ENCODE measurements at regions not wholly inside any gene's neighbourhood (a gene's known extent, or its start where the extent isn't known, plus 50 kb on each side); places are given as distances from the start of the nearest gene placed in this dataset.

DNA sequence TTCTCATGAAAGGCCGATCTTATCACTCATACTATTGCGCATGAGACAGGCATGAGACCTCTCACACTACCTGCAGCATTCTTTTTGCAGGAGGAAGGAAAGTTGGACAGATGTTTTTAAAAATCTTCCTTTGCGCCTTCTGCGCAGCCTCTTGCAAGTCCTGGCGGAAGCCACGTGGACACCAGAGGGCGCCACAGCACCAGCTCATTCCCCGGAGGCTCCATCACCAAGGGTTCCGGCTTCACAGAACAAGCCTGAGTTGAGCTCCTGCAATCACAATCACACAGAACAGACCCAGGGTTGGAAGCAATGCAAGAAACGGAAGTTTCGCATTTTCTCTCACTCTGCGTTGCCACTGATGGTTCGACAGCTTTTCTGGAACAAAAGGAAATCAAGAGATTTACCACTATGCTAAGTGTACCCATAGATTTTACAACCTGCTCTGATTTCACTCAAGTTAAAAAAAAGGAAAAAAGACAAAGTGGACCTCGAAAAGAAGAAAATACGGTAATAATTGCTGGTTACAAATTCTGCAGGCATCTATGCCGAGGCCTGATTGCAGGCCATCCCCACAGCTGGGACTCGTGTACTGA lies 304.7 kb upstream of the MSX2 start:
- DNase-seq (ENCODE audit: low spot score) (peak; percentile 76), ATAC-seq (ENCODE audit: low FRiP score) (peak; percentile 89)
- TF ChIP-seq, protein P1, sequence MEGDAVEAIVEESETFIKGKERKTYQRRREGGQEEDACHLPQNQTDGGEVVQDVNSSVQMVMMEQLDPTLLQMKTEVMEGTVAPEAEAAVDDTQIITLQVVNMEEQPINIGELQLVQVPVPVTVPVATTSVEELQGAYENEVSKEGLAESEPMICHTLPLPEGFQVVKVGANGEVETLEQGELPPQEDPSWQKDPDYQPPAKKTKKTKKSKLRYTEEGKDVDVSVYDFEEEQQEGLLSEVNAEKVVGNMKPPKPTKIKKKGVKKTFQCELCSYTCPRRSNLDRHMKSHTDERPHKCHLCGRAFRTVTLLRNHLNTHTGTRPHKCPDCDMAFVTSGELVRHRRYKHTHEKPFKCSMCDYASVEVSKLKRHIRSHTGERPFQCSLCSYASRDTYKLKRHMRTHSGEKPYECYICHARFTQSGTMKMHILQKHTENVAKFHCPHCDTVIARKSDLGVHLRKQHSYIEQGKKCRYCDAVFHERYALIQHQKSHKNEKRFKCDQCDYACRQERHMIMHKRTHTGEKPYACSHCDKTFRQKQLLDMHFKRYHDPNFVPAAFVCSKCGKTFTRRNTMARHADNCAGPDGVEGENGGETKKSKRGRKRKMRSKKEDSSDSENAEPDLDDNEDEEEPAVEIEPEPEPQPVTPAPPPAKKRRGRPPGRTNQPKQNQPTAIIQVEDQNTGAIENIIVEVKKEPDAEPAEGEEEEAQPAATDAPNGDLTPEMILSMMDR (IDR thresholded peaks at IDR 0.05) = peak in 2 of 3 donors; percentile 34 to 52

DNA sequence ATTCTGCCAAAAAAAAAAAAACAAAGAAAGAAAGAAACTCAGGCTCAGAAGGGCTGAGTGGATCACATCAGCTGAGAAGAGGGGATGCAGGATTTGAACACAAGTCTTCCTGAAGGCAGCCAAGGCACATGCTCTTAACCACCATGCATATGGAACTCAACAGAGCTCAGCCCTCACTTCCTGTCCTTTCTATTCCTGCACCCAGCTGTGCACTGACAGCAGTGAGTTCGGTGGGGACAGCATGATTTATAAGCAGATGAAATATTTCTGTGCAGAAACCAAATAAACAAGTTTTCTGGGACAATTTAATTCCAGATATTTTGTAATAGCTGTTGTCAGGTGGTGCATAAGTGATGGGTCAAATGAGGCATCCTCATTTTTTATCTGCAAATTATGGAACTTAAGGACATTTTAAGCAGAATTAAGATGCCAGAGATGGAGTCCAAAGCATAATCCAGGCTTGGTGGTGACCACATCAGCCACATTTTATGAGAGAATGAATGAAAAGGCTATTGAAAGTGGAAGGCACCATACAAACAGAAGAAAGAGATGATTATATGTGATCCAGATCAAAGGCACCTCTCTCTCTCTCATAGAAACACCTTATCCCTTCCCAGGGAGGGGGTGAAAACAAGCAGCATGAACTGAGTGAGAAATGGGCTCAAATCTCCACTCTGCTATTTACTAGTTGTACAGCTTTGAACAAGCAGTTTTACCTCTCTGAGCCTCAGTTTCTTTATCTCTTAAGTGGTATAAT lies 303.6 kb upstream of the MSX2 start:
- TF ChIP-seq, protein P1 (IDR thresholded peaks at IDR 0.05) = no peak
- ATAC-seq (ENCODE audit: low FRiP score) (no peak), DNase-seq (ENCODE audit: low spot score) (no peak)

DNA sequence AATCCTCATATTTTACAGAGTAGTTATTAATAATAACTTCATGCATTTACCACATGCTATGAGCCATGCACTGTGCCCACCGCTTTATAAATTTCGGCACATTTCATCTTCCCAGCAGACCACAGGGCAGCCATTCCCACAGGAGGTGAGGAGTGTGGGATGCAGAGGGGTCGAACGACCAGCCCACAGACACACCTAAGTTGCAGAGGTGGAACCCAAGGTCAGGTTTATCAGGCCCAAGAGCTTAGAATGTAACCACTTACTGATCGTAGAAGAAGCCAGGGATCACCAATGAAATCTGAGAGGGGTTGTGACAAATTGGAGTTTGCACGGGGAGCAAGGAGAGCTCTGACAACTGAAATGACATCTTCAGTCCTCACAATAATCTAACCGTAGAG lies 303.0 kb upstream of the MSX2 start:
- TF ChIP-seq, protein P1 (IDR thresholded peaks at IDR 0.05) = no peak
- DNase-seq (ENCODE audit: low spot score) = no peak
- no peak for ATAC-seq (ENCODE audit: low FRiP score)

GRCh38 chr5:174423558-174423957 lies 300.8 kb upstream of the MSX2 start:
- ATAC-seq (ENCODE audit: low FRiP score) = no peak
- TF ChIP-seq, protein P1 (IDR thresholded peaks at IDR 0.05) = no peak
- DNase-seq (ENCODE audit: low spot score) = no peak

- no peak for DNase-seq (ENCODE audit: low spot score)
Observed at GRCh38 chr5:174424219-174425053, 299.9 kb upstream of the MSX2 start.

DNA sequence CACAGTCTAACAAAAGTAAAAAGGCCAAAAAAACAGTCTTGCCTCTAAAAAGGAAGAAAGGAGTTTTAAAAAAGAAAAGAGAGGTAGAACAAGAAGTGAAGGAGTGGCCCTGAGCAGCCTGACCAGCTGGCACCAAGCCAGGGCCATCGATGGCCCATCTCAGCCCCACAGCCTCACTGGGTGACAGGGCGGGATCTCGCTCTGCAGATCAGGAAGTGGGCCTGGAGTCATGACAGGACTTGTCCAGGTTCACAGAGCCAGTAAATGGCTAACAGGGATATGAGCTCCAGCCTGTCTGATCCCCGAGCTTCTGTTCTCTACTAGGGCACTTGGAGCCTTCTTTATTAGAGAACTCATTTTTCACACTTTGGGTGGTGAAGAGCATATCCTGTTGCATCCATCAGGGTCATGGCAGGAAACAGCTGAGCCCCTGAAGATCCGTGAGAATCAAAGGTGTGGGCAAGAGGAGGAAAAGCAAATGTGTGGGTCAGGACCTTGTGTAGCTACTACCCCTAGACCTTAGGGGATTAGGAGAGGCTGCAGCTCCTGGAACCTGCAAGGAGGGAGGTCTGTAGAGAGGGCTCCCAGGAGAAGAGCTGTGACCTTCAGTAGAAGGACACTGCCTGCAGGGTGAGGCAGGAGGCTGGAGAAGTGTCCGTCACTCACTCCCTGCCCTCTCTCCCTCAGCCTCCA lies 299.0 kb upstream of the MSX2 start:
- ATAC-seq (ENCODE audit: low FRiP score) (no peak), DNase-seq (ENCODE audit: low spot score) (no peak)
- TF ChIP-seq, protein P1 (IDR thresholded peaks at IDR 0.05) = no peak

More at GRCh38 chr5:174424219-174425053, 299.9 kb upstream of the MSX2 start:
- ATAC-seq (ENCODE audit: low FRiP score) = no peak
- TF ChIP-seq, protein P1 (IDR thresholded peaks at IDR 0.05) = no peak
